ENCODE measurements at regions not wholly inside any gene's neighbourhood (a gene's known extent, or its start where the extent isn't known, plus 50 kb on each side); places are given as distances from the start of the nearest gene placed in this dataset.

- ATAC-seq (ENCODE audit: low FRiP score in 2 of 2) (no peak), DNase-seq (no peak)
- Histone ChIP-seq H3K27me3 (no peaks in the 10 kb centered on the region), H3K27ac (no peak overlapping the region), H3K36me3 (no peaks in the 10 kb centered on the region), H3K9me3 (peaks cover 0 to 3% (median 0%) of the 10 kb centered on the region in 4 donors), H3K4me1 (peaks cover 0 to 3% (median 0%) of the 10 kb centered on the region in 4 donors), H3K4me3 (no peak overlapping the region)
- 88 to 92% methylated on average over 3 of the region's 3 CpGs for WGBS, 2 donors
- TF ChIP-seq EP300 (IDR thresholded peaks at IDR 0.05) = no peak
- no peak for TF ChIP-seq POLR2AphosphoS5 (IDR thresholded peaks at IDR 0.05)
- TF ChIP-seq CTCF (IDR thresholded peaks at IDR 0.05) = no peak
- no peak for TF ChIP-seq POLR2A (IDR thresholded peaks at IDR 0.05)
Measured at GRCh38 chr21:17978895-17979294, 159.7 kb upstream of the C21orf91 start.

GRCh38 chr21:17976691-17977090 lies 157.5 kb upstream of the C21orf91 start:
- peaks cover 0 to 3% (median 0%) of the 10 kb centered on the region in 4 donors for H3K9me3 ChIP-seq
- no peaks in the 10 kb centered on the region for H3K36me3 ChIP-seq
- no peak overlapping the region for H3K27ac ChIP-seq
- no peak for TF ChIP-seq POLR2AphosphoS5 (IDR thresholded peaks at IDR 0.05)
- no peak for TF ChIP-seq CTCF (IDR thresholded peaks at IDR 0.05)
- TF ChIP-seq POLR2A (IDR thresholded peaks at IDR 0.05) = no peak
- H3K4me1 ChIP-seq = peaks cover 0 to 3% (median 0%) of the 10 kb centered on the region in 4 donors
- no peaks in the 10 kb centered on the region for H3K27me3 ChIP-seq
- DNase-seq (no peak), ATAC-seq (ENCODE audit: low FRiP score in 2 of 2) (no peak)
- H3K4me3 ChIP-seq = no peak overlapping the region

GRCh38 chr21:17976139-17976538 lies 157.0 kb upstream of the C21orf91 start:
- H3K27me3 ChIP-seq = no peaks in the 10 kb centered on the region
- no peak overlapping the region for H3K27ac ChIP-seq
- peaks cover 0 to 2% (median 0%) of the 10 kb centered on the region in 4 donors for H3K4me1 ChIP-seq
- no peak for ATAC-seq (ENCODE audit: low FRiP score in 2 of 2)
- H3K9me3 ChIP-seq = peaks cover 0 to 3% (median 0%) of the 10 kb centered on the region in 4 donors
- no peaks in the 10 kb centered on the region for H3K36me3 ChIP-seq
- 95 to 97% methylated on average over 2 of the region's 2 CpGs for WGBS, 2 donors
- H3K4me3 ChIP-seq = no peak overlapping the region
- no peak for DNase-seq
- TF ChIP-seq EP300 (IDR thresholded peaks at IDR 0.05) (no peak), POLR2AphosphoS5 (IDR thresholded peaks at IDR 0.05) (no peak)

- Histone ChIP-seq H3K4me3 (no peak overlapping the region), H3K27me3 (no peaks in the 10 kb centered on the region), H3K4me1 (no peaks in the 10 kb centered on the region), H3K36me3 (no peaks in the 10 kb centered on the region), H3K27ac (no peak overlapping the region), H3K9me3 (no peaks in the 10 kb centered on the region)
- DNase-seq (no peak), ATAC-seq (ENCODE audit: low FRiP score in 2 of 2) (no peak)
- TF ChIP-seq POLR2AphosphoS5 (IDR thresholded peaks at IDR 0.05) = no peak
Measured at GRCh38 chr21:17967319-17967718, 148.2 kb upstream of the C21orf91 start.

GRCh38 chr21:17964716-17965115 lies 145.6 kb upstream of the C21orf91 start:
- Histone ChIP-seq H3K9me3 (no peaks in the 10 kb centered on the region), H3K27me3 (no peaks in the 10 kb centered on the region), H3K36me3 (no peaks in the 10 kb centered on the region), H3K4me1 (no peaks in the 10 kb centered on the region), H3K4me3 (no peak overlapping the region), H3K27ac (no peak overlapping the region)
- ATAC-seq (ENCODE audit: low FRiP score in 2 of 2) (no peak), DNase-seq (no peak)
- no peak for TF ChIP-seq CTCF (IDR thresholded peaks at IDR 0.05)
- TF ChIP-seq POLR2A (IDR thresholded peaks at IDR 0.05) = no peak
- no peak for TF ChIP-seq POLR2AphosphoS5 (IDR thresholded peaks at IDR 0.05)
- no peak for TF ChIP-seq EP300 (IDR thresholded peaks at IDR 0.05)

GRCh38 chr21:17964199-17964598 lies 145.0 kb upstream of the C21orf91 start:
- DNase-seq = no peak
- H3K27me3 ChIP-seq = no peaks in the 10 kb centered on the region
- H3K36me3 ChIP-seq = no peaks in the 10 kb centered on the region
- H3K27ac ChIP-seq = no peak overlapping the region
- no peak for ATAC-seq (ENCODE audit: low FRiP score in 2 of 2)
- no peak for TF ChIP-seq CTCF (IDR thresholded peaks at IDR 0.05)
- H3K4me1 ChIP-seq = no peaks in the 10 kb centered on the region
- no peak overlapping the region for H3K4me3 ChIP-seq
- no peaks in the 10 kb centered on the region for H3K9me3 ChIP-seq
- 87 to 92% methylated on average over 5 of the region's 5 CpGs for WGBS, 2 donors

Measured in upper lobe of left lung (tissue), 6 donors.